Fibroblast of lung (primary cell): ENCODE measurements at regions not wholly inside any gene's neighbourhood (a gene's known extent, or its start where the extent isn't known, plus 50 kb on each side); places are given as distances from the start of the nearest gene placed in this dataset.

Source experiments
- EZH2 ChIP-seq: IDR thresholded peaks from 2 replicates; pipeline ENCODE4 v1.5.1; 2012; ENCODE audit warnings: low read length, control low read depth, mild to moderate bottlenecking; ENCODE audit errors: missing control alignments
- TF ChIP-seq, protein P1 (sequence below), 2 donors: IDR thresholded peaks in 1 of 2; conservative IDR thresholded peaks in 1 of 2; 1 replicate in 1 of 2; 2 replicates in 1 of 2; pipeline ENCODE4 v1.5.1; 2011 to 2012; ENCODE audit warnings: low read length in 2 of 2, control low read depth in 1 of 2, inconsistent platforms in 1 of 2, low read depth in 1 of 2, mild to moderate bottlenecking in 1 of 2

GRCh38 chr3:176119826-176120225 is 1077.5 kb downstream of the TBL1XR1 start:
- TF ChIP-seq, protein P1, sequence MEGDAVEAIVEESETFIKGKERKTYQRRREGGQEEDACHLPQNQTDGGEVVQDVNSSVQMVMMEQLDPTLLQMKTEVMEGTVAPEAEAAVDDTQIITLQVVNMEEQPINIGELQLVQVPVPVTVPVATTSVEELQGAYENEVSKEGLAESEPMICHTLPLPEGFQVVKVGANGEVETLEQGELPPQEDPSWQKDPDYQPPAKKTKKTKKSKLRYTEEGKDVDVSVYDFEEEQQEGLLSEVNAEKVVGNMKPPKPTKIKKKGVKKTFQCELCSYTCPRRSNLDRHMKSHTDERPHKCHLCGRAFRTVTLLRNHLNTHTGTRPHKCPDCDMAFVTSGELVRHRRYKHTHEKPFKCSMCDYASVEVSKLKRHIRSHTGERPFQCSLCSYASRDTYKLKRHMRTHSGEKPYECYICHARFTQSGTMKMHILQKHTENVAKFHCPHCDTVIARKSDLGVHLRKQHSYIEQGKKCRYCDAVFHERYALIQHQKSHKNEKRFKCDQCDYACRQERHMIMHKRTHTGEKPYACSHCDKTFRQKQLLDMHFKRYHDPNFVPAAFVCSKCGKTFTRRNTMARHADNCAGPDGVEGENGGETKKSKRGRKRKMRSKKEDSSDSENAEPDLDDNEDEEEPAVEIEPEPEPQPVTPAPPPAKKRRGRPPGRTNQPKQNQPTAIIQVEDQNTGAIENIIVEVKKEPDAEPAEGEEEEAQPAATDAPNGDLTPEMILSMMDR (conservative IDR thresholded peaks at IDR 0.05 in 1 of 2, IDR thresholded peaks at IDR 0.05 in 1 of 2; ENCODE audit: low read depth in 1 of 2, low read length in 2 of 2): no peak
- TF ChIP-seq EZH2: no peak
